ENCODE measurements at regions not wholly inside any gene's neighbourhood (a gene's known extent, or its start where the extent isn't known, plus 50 kb on each side); places are given as distances from the start of the nearest gene placed in this dataset.

GRCh38 chr6:169406804-169407203 lies 153.2 kb upstream of the THBS2 start:
- ATAC-seq = no peak
- H3K4me3 ChIP-seq = no peak overlapping the region
- no peaks in the 10 kb centered on the region for H3K36me3 ChIP-seq
- no peak for TF ChIP-seq POLR2AphosphoS5 (IDR thresholded peaks at IDR 0.05)
- no peak for TF ChIP-seq POLR2A (IDR thresholded peaks at IDR 0.05)
- no peak for TF ChIP-seq EP300 (IDR thresholded peaks at IDR 0.05)
- no peak for TF ChIP-seq CTCF (IDR thresholded peaks at IDR 0.05)
- H3K27ac ChIP-seq = no peak overlapping the region
- H3K4me1 ChIP-seq = no peaks in the 10 kb centered on the region
- H3K9me3 ChIP-seq = no peaks in the 10 kb centered on the region
- WGBS, 2 donors (ENCODE audit: low coverage in 1 of 2) = 48 to 53% methylated on average over 2 to 5 of the region's 5 CpGs
- H3K27me3 ChIP-seq = no peaks in the 10 kb centered on the region

GRCh38 chr6:169406034-169406433 lies 152.4 kb upstream of the THBS2 start:
- Histone ChIP-seq H3K4me3 (no peak overlapping the region), H3K9me3 (no peaks in the 10 kb centered on the region), H3K27me3 (no peaks in the 10 kb centered on the region), H3K27ac (no peak overlapping the region), H3K4me1 (no peaks in the 10 kb centered on the region), H3K36me3 (no peaks in the 10 kb centered on the region)
- ATAC-seq = no peak
- TF ChIP-seq EP300 (IDR thresholded peaks at IDR 0.05) (no peak), CTCF (IDR thresholded peaks at IDR 0.05) (no peak), POLR2A (IDR thresholded peaks at IDR 0.05) (no peak), POLR2AphosphoS5 (IDR thresholded peaks at IDR 0.05) (no peak)
- 69 to 88% methylated on average over 2 of the region's 2 CpGs for WGBS, 2 donors (ENCODE audit: low coverage in 1 of 2)

- Histone ChIP-seq H3K36me3 (no peaks in the 10 kb centered on the region), H3K9me3 (no peaks in the 10 kb centered on the region), H3K4me3 (no peak overlapping the region), H3K27ac (no peak overlapping the region), H3K4me1 (no peaks in the 10 kb centered on the region), H3K27me3 (no peaks in the 10 kb centered on the region)
- TF ChIP-seq POLR2AphosphoS5 (IDR thresholded peaks at IDR 0.05) (no peak), EP300 (IDR thresholded peaks at IDR 0.05) (no peak)
- ATAC-seq = no peak
- WGBS, 2 donors (ENCODE audit: low coverage in 1 of 2) = 85 to 97% methylated on average over 4 of the region's 6 CpGs
These were observed 151.2 kb upstream of the THBS2 start for GRCh38 chr6:169404828-169405227.

GRCh38 chr6:169398342-169399105 lies 144.9 kb upstream of the THBS2 start:
- TF ChIP-seq POLR2AphosphoS5 (IDR thresholded peaks at IDR 0.05) = no peak
- no peak for TF ChIP-seq CTCF (IDR thresholded peaks at IDR 0.05)
- no peak for TF ChIP-seq EP300 (IDR thresholded peaks at IDR 0.05)
- no peak for TF ChIP-seq POLR2A (IDR thresholded peaks at IDR 0.05)
- Histone ChIP-seq H3K4me1 (no peaks in the 10 kb centered on the region), H3K9me3 (no peaks in the 10 kb centered on the region), H3K36me3 (no peaks in the 10 kb centered on the region), H3K27ac (no peak overlapping the region), H3K4me3 (no peak overlapping the region), H3K27me3 (no peaks in the 10 kb centered on the region)
- WGBS, 2 donors (ENCODE audit: low coverage in 1 of 2) = 73 to 76% methylated on average over 11 to 13 of the region's 14 CpGs
- ATAC-seq = no peak

GRCh38 chr6:169397684-169398083 lies 144.0 kb upstream of the THBS2 start:
- H3K36me3 ChIP-seq = no peaks in the 10 kb centered on the region
- H3K27me3 ChIP-seq = no peaks in the 10 kb centered on the region
- ATAC-seq = no peak
- 33 to 68% methylated on average over 2 to 3 of the region's 12 CpGs for WGBS, 2 donors (ENCODE audit: low coverage in 1 of 2)
- TF ChIP-seq CTCF (IDR thresholded peaks at IDR 0.05) = no peak
- TF ChIP-seq EP300 (IDR thresholded peaks at IDR 0.05) = no peak
- TF ChIP-seq POLR2AphosphoS5 (IDR thresholded peaks at IDR 0.05) = no peak
- no peak for TF ChIP-seq POLR2A (IDR thresholded peaks at IDR 0.05)
- no peak overlapping the region for H3K27ac ChIP-seq
- no peaks in the 10 kb centered on the region for H3K4me1 ChIP-seq
- H3K9me3 ChIP-seq = no peaks in the 10 kb centered on the region
- no peak overlapping the region for H3K4me3 ChIP-seq
